ENCODE measurements at regions not wholly inside any gene's neighbourhood (a gene's known extent, or its start where the extent isn't known, plus 50 kb on each side); places are given as distances from the start of the nearest gene placed in this dataset.

- no peak for TF ChIP-seq CTCF (IDR thresholded peaks at IDR 0.05; ENCODE audit: low read depth, low read length, poor library complexity, severe bottlenecking)
- TF ChIP-seq EZH2phosphoT487 (IDR thresholded peaks at IDR 0.05; ENCODE audit: borderline replicate concordance, low read length) = no peak
Observed at GRCh38 chr1:82503822-82504221, 703.1 kb downstream of the ADGRL2 start.
